ENCODE measurements at regions not wholly inside any gene's neighbourhood (a gene's known extent, or its start where the extent isn't known, plus 50 kb on each side); places are given as distances from the start of the nearest gene placed in this dataset.

GRCh38 chr11:106470230-106470629 is 392.8 kb downstream of the AASDHPPT start:
- H3K4me3 Mint-ChIP-seq: no peak overlapping the region
- no peak for TF ChIP-seq CTCF (conservative IDR thresholded peaks at IDR 0.05)
- DNase-seq (ENCODE audit: extremely low spot score, unreplicated experiment): no peak
- no peak overlapping the region for H3K27ac Mint-ChIP-seq
- H3K4me1 Mint-ChIP-seq (ENCODE audit: unreplicated experiment): peaks cover 37% of the 10 kb centered on the region
- peaks cover 3% of the 10 kb centered on the region for H3K36me3 Mint-ChIP-seq
- H3K27me3 Mint-ChIP-seq: peaks cover 11% of the 10 kb centered on the region
- no peaks in the 10 kb centered on the region for H3K9me3 Mint-ChIP-seq

- Mint-ChIP-seq H3K27ac (no peak overlapping the region), H3K9me3 (no peaks in the 10 kb centered on the region), H3K4me3 (no peak overlapping the region), H3K4me1 (ENCODE audit: unreplicated experiment) (peaks cover 29% of the 10 kb centered on the region), H3K36me3 (peaks cover 3% of the 10 kb centered on the region), H3K27me3 (peaks cover 11% of the 10 kb centered on the region)
- DNase-seq (ENCODE audit: extremely low spot score, unreplicated experiment): no peak
- TF ChIP-seq CTCF (conservative IDR thresholded peaks at IDR 0.05): no peak
Measured at GRCh38 chr11:106471276-106471675, 393.8 kb downstream of the AASDHPPT start.

GRCh38 chr11:106473089-106473722 is 395.7 kb downstream of the AASDHPPT start:
- Mint-ChIP-seq H3K4me1 (ENCODE audit: unreplicated experiment) (peaks cover 11% of the 10 kb centered on the region), H3K9me3 (no peaks in the 10 kb centered on the region), H3K36me3 (peaks cover 3% of the 10 kb centered on the region), H3K27ac (no peak overlapping the region), H3K4me3 (no peak overlapping the region), H3K27me3 (peaks cover 14% of the 10 kb centered on the region)
- no peak for TF ChIP-seq CTCF (conservative IDR thresholded peaks at IDR 0.05)
- DNase-seq (ENCODE audit: extremely low spot score, unreplicated experiment): no peak

- no peak for DNase-seq (ENCODE audit: extremely low spot score, unreplicated experiment)
- peaks cover 3% of the 10 kb centered on the region for H3K36me3 Mint-ChIP-seq
- H3K27me3 Mint-ChIP-seq: peaks cover 16% of the 10 kb centered on the region
- no peak for TF ChIP-seq CTCF (conservative IDR thresholded peaks at IDR 0.05)
- no peak overlapping the region for H3K4me3 Mint-ChIP-seq
- no peaks in the 10 kb centered on the region for H3K9me3 Mint-ChIP-seq
- peaks cover 5% of the 10 kb centered on the region for H3K4me1 Mint-ChIP-seq (ENCODE audit: unreplicated experiment)
- no peak overlapping the region for H3K27ac Mint-ChIP-seq
Measured at GRCh38 chr11:106474274-106474673, 396.8 kb downstream of the AASDHPPT start.

- H3K9me3 Mint-ChIP-seq: no peaks in the 10 kb centered on the region
- no peak for DNase-seq (ENCODE audit: extremely low spot score, unreplicated experiment)
- H3K4me3 Mint-ChIP-seq: no peak overlapping the region
- peaks cover 18% of the 10 kb centered on the region for H3K27me3 Mint-ChIP-seq
- TF ChIP-seq CTCF (conservative IDR thresholded peaks at IDR 0.05): no peak
- peaks cover 2% of the 10 kb centered on the region for H3K4me1 Mint-ChIP-seq (ENCODE audit: unreplicated experiment)
- no peak overlapping the region for H3K27ac Mint-ChIP-seq
- H3K36me3 Mint-ChIP-seq: peaks cover 3% of the 10 kb centered on the region
Measured at GRCh38 chr11:106475181-106475580, 397.7 kb downstream of the AASDHPPT start.

- no peaks in the 10 kb centered on the region for H3K4me1 Mint-ChIP-seq (ENCODE audit: unreplicated experiment)
- peaks cover 18% of the 10 kb centered on the region for H3K27me3 Mint-ChIP-seq
- H3K4me3 Mint-ChIP-seq: no peak overlapping the region
- peaks cover 3% of the 10 kb centered on the region for H3K36me3 Mint-ChIP-seq
- H3K27ac Mint-ChIP-seq: no peak overlapping the region
- TF ChIP-seq CTCF (conservative IDR thresholded peaks at IDR 0.05): no peak
- no peak for DNase-seq (ENCODE audit: extremely low spot score, unreplicated experiment)
- H3K9me3 Mint-ChIP-seq: no peaks in the 10 kb centered on the region
Measured at GRCh38 chr11:106477776-106478175, 400.3 kb downstream of the AASDHPPT start.
